GM23248 (cell line): ENCODE measurements at regions not wholly inside any gene's neighbourhood (a gene's known extent, or its start where the extent isn't known, plus 50 kb on each side); places are given as distances from the start of the nearest gene placed in this dataset.

Experiments
- DNase-seq: peaks from one replicate; pipeline ENCODE4 v3.0.0-alpha.2; 2015
- H2AFZ ChIP-seq: fragments of 200-600 bp; sonication (generic); 2 replicates; pipeline ENCODE4 v1.6.1; 2016; ENCODE audit warnings: antibody characterized with exemption
- H3F3A ChIP-seq: fragments of 200-600 bp; sonication (generic); 2 replicates; pipeline ENCODE4 v1.6.1; 2016; ENCODE audit warnings: mild to moderate bottlenecking, antibody characterized with exemption, mixed run types; ENCODE audit not compliant: insufficient read depth
- H3K27ac ChIP-seq: fragments of 200-600 bp; sonication (generic); 2 replicates; pipeline ENCODE4 v1.5.1; 2016; ENCODE audit warnings: mild to moderate bottlenecking
- H3K27me3 ChIP-seq: fragments of 200-600 bp; sonication (generic); replicated peaks from 2 replicates; pipeline ENCODE4 v1.6.1; 2016; ENCODE audit warnings: mild to moderate bottlenecking; ENCODE audit not compliant: insufficient read depth
- H3K36me3 ChIP-seq: fragments of 200-600 bp; sonication (generic); 2 replicates; pipeline ENCODE4 v1.6.1; 2016; ENCODE audit warnings: low read depth, mild to moderate bottlenecking
- H3K4me1 ChIP-seq: fragments of 200-600 bp; sonication (generic); 2 replicates; pipeline ENCODE4 v1.6.1; 2016; ENCODE audit warnings: mild to moderate bottlenecking; ENCODE audit not compliant: insufficient read depth
- H3K4me2 ChIP-seq: fragments of 200-600 bp; sonication (generic); one replicate; pipeline ENCODE4 v1.6.1; 2016; ENCODE audit warnings: mild to moderate bottlenecking; ENCODE audit not compliant: unreplicated experiment
- H3K4me3 ChIP-seq: fragments of 200-600 bp; sonication (generic); 2 replicates; pipeline ENCODE4 v1.5.1; 2016; ENCODE audit warnings: mild to moderate bottlenecking
- H3K79me2 ChIP-seq: fragments of 200-600 bp; sonication (generic); 2 replicates; pipeline ENCODE4 v1.6.1; 2016; ENCODE audit warnings: mild to moderate bottlenecking; ENCODE audit not compliant: insufficient read depth
- H3K9ac ChIP-seq: fragments of 200-600 bp; sonication (generic); 2 replicates; pipeline ENCODE4 v1.6.1; 2016; ENCODE audit warnings: mild to moderate bottlenecking
- H3K9me2 ChIP-seq: fragments of 200-600 bp; sonication (generic); 2 replicates; pipeline ENCODE4 v1.6.1; 2016; ENCODE audit warnings: mixed run types, mild to moderate bottlenecking, moderate library complexity; ENCODE audit not compliant: insufficient read depth
- H3K9me3 ChIP-seq: fragments of 200-600 bp; sonication (generic); one replicate; pipeline ENCODE4 v1.6.1; 2017; ENCODE audit warnings: low read depth
- H4K20me1 ChIP-seq: fragments of 200-600 bp; sonication (generic); 2 replicates; pipeline ENCODE4 v1.6.0; 2016; ENCODE audit not compliant: insufficient read depth
- EZH2 ChIP-seq: fragments of 200-600 bp; sonication (generic); IDR thresholded peaks from 2 replicates; pipeline ENCODE4 v1.6.1; 2018; ENCODE audit warnings: antibody characterized with exemption, mild to moderate bottlenecking; ENCODE audit not compliant: insufficient read depth, poor library complexity, severe bottlenecking
- EZH2phosphoT487 ChIP-seq: fragments of 200-600 bp; sonication (generic); IDR thresholded peaks from 2 replicates; pipeline ENCODE4 v1.6.1; 2018; ENCODE audit warnings: antibody characterized with exemption, moderate library complexity, mild to moderate bottlenecking, low read depth; ENCODE audit not compliant: insufficient read depth
- WGBS, 2 experiments: methylation state at CpG; one replicate each; pipeline ENCODE4 v1.1.6; 2015 to 2017; ENCODE audit warnings: low lambda C conversion rate in 2 of 2, low coverage in 1 of 2; ENCODE audit errors: missing lambda C conversion rate in 2 of 2; 5-methylcytosine and 5-hydroxymethylcytosine counted together
- in situ Hi-C: fragments of 300-500 bp; cut with MboI; formaldehyde crosslinking; loops from 2 replicates; pipeline ENCODE4 v1.15.0; 2020

GRCh38 chr9:90301277-90301653 lies 341.4 kb downstream of the DIRAS2 start:
- Histone ChIP-seq H3K4me3 (no peak overlapping the region), H2AFZ (no peak overlapping the region), H3K27me3 (no peaks in the 10 kb centered on the region), H3K27ac (no peak overlapping the region), H3K36me3 (no peaks in the 10 kb centered on the region), H3K4me1 (no peaks in the 10 kb centered on the region), H3K4me2 (no peak overlapping the region), H3K9ac (no peak overlapping the region), H3K9me2 (no peaks in the 10 kb centered on the region), H3K79me2 (no peaks in the 10 kb centered on the region), H3F3A (no peaks in the 10 kb centered on the region), H3K9me3 (no peaks in the 10 kb centered on the region), H4K20me1 (no peaks in the 10 kb centered on the region)
- no peak for TF ChIP-seq EZH2
- 1 to 3% methylated on average over 8 of the region's 8 CpGs for WGBS, 2 experiments
- in situ Hi-C loops = no loop called here
- peak; percentile 91 for DNase-seq

GRCh38 chr9:90303655-90304054 lies 339.0 kb downstream of the DIRAS2 start:
- H3K79me2 ChIP-seq = no peaks in the 10 kb centered on the region
- no peak overlapping the region for H3K9ac ChIP-seq
- H3K27me3 ChIP-seq = no peaks in the 10 kb centered on the region
- H3K9me2 ChIP-seq = no peaks in the 10 kb centered on the region
- H2AFZ ChIP-seq = no peak overlapping the region
- 63 to 71% methylated on average over 4 of the region's 4 CpGs for WGBS, 2 experiments
- no peaks in the 10 kb centered on the region for H3K36me3 ChIP-seq
- DNase-seq = no peak
- H3K4me3 ChIP-seq = no peak overlapping the region
- H3F3A ChIP-seq = no peaks in the 10 kb centered on the region
- no peak overlapping the region for H3K4me2 ChIP-seq
- in situ Hi-C loops = no loop called here
- TF ChIP-seq EZH2phosphoT487 (no peak), EZH2 (no peak)
- H3K4me1 ChIP-seq = no peaks in the 10 kb centered on the region
- H4K20me1 ChIP-seq = no peaks in the 10 kb centered on the region
- no peak overlapping the region for H3K27ac ChIP-seq
- no peaks in the 10 kb centered on the region for H3K9me3 ChIP-seq

- no peaks in the 10 kb centered on the region for H3K27me3 ChIP-seq
- no peak overlapping the region for H3K4me3 ChIP-seq
- H3K4me2 ChIP-seq = no peak overlapping the region
- DNase-seq = no peak
- no peak overlapping the region for H3K9ac ChIP-seq
- no peaks in the 10 kb centered on the region for H3K9me3 ChIP-seq
- no peaks in the 10 kb centered on the region for H3K36me3 ChIP-seq
- H3K79me2 ChIP-seq = no peaks in the 10 kb centered on the region
- in situ Hi-C loops = no loop called here
- TF ChIP-seq EZH2phosphoT487 (no peak), EZH2 (no peak)
- H3K9me2 ChIP-seq = no peaks in the 10 kb centered on the region
- H3K27ac ChIP-seq = no peak overlapping the region
- 74 to 78% methylated on average over 7 to 11 of the region's 11 CpGs for WGBS, 2 experiments
- H2AFZ ChIP-seq = no peak overlapping the region
- H4K20me1 ChIP-seq = no peaks in the 10 kb centered on the region
- no peaks in the 10 kb centered on the region for H3F3A ChIP-seq
- no peaks in the 10 kb centered on the region for H3K4me1 ChIP-seq
Observed at GRCh38 chr9:90306158-90306557, 336.5 kb downstream of the DIRAS2 start.

- WGBS, 2 experiments = 29 to 36% methylated on average over 4 of the region's 4 CpGs
- H3K36me3 ChIP-seq = no peaks in the 10 kb centered on the region
- H4K20me1 ChIP-seq = no peaks in the 10 kb centered on the region
- H3K9ac ChIP-seq = no peak overlapping the region
- no peaks in the 10 kb centered on the region for H3K79me2 ChIP-seq
- TF ChIP-seq EZH2phosphoT487 (no peak), EZH2 (no peak)
- no peak overlapping the region for H2AFZ ChIP-seq
- no peaks in the 10 kb centered on the region for H3K9me2 ChIP-seq
- no peak for DNase-seq
- H3F3A ChIP-seq = no peaks in the 10 kb centered on the region
- H3K4me3 ChIP-seq = no peak overlapping the region
- H3K27me3 ChIP-seq = no peaks in the 10 kb centered on the region
- H3K4me2 ChIP-seq = no peak overlapping the region
- in situ Hi-C loops = no loop called here
- no peaks in the 10 kb centered on the region for H3K9me3 ChIP-seq
- no peak overlapping the region for H3K27ac ChIP-seq
- H3K4me1 ChIP-seq = no peaks in the 10 kb centered on the region
Observed at GRCh38 chr9:90307167-90307833, 335.3 kb downstream of the DIRAS2 start.

GRCh38 chr9:90307891-90308290 lies 334.7 kb downstream of the DIRAS2 start:
- Histone ChIP-seq H3K9me3 (no peaks in the 10 kb centered on the region), H4K20me1 (no peaks in the 10 kb centered on the region), H3F3A (no peaks in the 10 kb centered on the region), H3K27me3 (no peaks in the 10 kb centered on the region), H3K4me1 (no peaks in the 10 kb centered on the region), H3K9ac (no peak overlapping the region), H3K36me3 (no peaks in the 10 kb centered on the region), H3K27ac (no peak overlapping the region), H3K79me2 (no peaks in the 10 kb centered on the region), H2AFZ (no peak overlapping the region), H3K9me2 (no peaks in the 10 kb centered on the region), H3K4me3 (no peak overlapping the region), H3K4me2 (no peak overlapping the region)
- 18 to 20% methylated on average over 4 of the region's 4 CpGs for WGBS, 2 experiments
- no peak for TF ChIP-seq EZH2phosphoT487
- TF ChIP-seq EZH2 = no peak
- no peak for DNase-seq
- in situ Hi-C loops = no loop called here
